ENCODE measurements at regions not wholly inside any gene's neighbourhood (a gene's known extent, or its start where the extent isn't known, plus 50 kb on each side); places are given as distances from the start of the nearest gene placed in this dataset.

DNA sequence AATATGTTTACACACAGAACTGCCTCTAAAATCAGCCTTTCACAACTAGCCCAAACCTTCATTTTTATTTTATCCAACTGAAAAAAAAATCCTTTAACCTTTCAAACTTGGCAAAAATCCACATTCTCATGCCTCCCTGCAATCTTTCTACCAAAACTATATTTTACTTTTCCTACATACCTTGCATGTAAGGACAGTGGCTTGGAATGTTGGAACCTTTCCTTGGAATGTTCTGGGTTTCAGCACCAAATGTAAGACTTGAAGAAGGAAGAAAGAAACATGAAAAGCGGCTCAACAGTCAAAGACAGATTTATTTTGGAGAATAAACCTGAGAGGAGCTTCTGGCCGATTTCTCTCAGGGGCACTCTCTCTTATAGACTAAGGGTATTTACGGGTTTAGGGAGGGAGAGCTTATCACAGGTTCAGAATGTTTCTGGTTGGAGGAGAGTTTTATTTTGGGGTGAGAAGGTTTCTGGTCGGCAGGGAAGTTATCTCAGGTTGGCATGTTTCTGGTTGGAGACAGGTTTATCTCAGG, 79.7 kb downstream of the RRM2 start:
- peak; percentile 59 for DNase-seq

DNA sequence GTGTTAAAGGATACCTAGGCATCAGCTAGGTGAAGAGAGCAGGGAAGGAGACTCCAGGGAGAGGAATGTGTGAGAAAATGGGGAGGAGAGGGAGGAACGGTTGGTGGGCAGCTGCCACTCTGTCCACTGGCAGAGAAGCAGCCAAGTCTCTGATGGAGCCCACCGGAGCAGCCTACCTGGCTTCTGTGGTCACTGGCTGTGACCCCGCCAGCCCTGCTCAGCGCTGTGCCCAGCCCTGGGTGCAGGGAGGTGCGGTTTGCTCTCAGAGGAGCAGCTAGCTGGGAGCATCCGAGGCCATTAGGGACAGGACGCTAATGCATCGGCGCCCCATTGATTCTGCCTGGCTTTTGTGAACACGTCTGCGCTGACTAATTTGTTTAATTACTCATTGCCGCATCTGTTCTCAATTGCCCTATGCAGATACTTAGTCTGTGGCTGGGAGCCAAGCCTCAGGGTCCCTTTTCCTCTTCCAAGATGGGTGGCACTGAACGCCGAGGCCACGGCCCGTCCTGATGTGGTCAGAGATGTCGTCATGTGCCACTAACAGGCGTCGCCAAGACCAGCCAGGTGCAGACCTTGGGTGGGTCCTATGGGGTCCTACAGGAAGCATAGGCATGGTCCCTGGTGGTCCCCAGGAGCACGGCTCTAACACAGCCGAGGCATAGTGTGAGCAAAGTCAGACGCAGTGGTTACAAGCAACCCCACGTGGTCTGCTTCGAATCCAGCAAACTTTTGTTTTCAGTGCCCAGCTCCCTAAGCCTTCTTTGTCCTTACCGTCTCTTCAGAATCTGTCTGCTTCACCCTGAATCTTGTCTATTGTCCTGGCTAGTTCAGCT, 82.0 kb downstream of the RRM2 start:
- peak; percentile 85 for DNase-seq

DNA sequence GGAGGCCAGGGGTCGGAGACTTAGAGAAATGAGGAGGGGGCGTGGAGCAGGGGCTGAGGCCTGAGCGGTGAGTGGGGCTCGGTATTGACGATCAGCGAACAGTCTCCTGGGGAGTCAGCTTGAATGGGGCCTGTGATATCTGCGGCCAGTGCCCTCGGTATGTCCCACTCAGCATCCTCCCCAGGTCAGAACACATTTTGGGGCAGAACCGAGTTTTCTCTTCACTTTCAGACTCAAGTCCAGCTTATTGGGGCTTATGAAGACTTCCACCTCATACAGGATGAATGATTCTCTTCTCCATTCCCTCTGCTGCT, 82.6 kb downstream of the RRM2 start:
- no peak for DNase-seq

DNA sequence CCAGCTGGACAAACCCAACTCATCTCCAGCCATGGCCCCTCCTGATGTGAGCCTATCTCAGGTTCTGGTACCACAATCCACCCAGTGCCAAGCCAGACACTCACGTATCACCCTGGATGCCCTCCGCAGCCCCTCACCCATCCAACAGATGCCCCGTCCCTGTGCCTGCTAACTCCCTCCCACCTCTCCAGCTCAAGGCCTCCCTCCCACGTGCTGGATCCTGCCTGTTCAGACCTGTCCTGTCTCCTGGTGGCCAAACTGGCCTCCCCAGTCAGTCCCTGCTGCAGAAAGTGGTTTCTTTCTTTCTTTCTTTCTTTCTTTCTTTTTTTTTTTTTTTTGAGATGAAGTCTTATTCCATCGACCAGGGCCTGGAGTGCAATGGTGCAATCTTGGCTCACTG, 86.2 kb downstream of the RRM2 start:
- DNase-seq, result no peak

DNA sequence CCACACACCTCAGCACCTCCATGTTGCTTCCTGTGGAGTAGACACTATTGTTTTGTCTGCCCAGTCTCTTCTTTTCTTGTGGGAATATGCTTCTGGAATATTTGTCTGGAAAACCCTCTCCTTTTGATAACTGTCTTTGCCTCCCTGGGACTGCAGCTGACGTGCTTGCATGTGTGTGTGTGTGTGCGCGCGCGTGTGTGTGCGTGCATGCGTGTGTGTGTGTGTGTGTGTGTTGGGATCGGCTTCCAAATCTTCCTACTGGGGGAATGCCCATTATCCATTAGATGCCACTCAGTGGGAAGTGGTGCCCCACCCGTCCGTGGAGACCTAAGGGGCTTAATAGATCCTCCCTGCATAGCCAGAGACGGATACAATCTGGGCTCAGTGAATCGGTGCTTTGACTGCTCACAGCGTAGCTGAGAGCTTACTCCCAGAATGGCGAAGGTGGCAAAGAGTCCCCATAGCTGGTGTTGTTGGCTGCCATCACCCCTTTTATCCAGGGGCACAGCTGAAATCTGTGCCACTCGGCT, 86.9 kb downstream of the RRM2 start:
- no peak for DNase-seq

DNA sequence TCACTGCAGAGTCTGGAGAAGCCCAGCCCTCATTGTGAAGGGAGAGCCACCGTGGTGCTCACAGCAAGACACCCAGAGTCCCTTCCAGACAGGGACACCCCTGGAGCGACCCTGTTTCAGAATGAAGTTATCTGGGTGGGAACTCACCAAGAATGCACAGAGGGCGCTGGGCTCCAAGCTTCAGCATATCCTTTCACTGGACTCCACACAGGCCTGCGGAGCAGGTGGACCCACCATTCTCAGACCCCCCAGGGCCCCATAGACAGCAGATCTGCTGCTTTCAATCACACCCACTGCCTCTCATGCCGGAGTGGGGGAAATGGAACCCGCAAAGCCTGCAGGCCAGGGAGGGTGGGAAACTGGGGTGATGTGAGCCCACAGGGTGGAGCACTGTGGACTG, 87.8 kb downstream of the RRM2 start:
- no peak for DNase-seq

DNA sequence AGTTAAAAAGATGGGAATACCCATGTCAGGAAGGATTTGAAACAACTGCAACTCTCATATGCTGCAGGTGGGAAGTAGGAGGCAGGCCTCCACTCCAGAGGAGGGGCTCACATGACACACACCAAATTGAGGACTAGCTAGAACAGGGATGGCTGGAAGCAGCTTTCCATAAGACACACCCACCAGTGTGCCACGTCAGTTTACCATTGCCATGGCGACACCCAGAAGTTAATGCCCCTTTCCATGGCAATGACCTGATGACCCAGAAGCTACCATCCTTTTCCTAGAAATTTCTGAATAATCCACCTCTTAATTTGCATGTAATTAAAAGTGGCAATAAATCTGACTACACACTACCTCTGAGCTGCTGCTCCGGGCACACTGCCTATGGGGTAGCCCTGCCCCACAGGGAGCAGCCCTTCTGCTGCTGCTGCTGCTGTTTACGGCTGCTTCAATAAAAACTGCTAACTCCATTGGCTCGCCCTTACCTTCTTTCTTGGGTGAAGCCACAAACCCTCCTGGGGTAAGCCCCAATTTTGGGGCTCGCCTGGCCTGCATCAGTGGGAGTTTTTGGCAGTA, 89.4 kb downstream of the RRM2 start:
- no peak for DNase-seq

DNA sequence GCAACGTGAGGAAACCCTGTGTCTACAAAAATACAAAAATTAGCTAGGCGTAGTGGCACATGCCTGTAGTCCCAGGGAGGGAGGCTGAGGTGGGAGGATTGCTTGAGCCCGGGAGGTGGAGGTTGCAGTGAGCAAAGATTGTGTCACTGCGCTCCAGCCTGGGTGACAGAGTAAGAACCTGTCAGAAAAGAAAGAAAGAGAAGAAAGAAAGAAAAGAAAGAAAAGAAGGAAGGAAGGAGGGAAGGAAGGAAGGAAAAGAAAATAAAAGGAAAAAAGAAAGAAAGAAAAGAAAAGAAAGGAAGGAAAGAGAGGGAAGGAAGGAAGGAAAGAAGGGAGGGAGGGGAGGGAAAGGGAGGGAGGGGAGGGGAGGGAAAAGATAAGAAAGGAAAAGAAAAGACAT, 89.9 kb upstream of the HPCAL1 start:
- no peak for DNase-seq

DNA sequence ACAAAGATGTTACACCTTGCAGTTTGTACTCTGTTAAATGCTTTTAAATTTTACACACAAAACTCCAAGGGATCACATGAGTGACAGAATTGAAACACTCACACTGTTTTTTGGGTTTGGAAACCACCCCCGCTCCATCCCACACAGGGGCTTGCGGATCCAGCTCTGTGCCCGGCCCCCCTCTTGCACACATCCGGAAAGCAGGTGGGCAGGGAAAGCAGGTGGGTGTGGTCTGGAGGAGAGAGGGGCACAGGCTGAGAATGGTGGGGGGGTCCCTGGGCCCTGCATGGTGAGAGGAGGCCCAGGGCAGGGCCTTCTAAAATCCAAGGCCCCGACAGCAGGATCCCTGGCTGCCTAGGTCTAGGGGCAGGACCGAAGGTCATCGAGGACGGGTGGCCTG, 88.5 kb upstream of the HPCAL1 start:
- no peak for DNase-seq

DNA sequence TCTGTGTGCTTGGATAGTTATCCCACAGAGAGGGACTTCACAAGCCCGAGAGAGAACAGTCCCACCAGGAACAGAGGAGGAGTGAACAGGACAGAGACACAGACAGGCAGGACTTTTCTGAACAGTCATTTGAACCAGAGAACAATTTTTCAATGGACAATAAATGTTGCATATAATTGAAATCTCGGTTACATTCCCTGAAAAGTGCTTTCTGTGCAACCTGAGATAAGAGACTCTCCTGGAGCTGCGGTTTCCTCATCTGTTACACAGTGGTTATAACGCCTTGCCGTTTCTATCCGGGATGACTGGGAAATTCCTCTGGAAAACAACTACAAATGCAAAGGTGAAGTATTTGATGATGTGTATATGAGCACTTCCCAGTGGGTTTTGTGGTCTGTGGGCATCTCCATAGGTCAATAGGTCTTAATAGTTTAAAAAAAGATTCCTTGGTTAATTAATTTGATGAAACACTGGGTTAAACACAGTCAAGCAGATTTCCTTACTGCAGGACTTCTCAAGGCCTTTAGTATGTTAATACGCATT, 87.2 kb upstream of the HPCAL1 start:
- DNase-seq, result peak; percentile 21

DNA sequence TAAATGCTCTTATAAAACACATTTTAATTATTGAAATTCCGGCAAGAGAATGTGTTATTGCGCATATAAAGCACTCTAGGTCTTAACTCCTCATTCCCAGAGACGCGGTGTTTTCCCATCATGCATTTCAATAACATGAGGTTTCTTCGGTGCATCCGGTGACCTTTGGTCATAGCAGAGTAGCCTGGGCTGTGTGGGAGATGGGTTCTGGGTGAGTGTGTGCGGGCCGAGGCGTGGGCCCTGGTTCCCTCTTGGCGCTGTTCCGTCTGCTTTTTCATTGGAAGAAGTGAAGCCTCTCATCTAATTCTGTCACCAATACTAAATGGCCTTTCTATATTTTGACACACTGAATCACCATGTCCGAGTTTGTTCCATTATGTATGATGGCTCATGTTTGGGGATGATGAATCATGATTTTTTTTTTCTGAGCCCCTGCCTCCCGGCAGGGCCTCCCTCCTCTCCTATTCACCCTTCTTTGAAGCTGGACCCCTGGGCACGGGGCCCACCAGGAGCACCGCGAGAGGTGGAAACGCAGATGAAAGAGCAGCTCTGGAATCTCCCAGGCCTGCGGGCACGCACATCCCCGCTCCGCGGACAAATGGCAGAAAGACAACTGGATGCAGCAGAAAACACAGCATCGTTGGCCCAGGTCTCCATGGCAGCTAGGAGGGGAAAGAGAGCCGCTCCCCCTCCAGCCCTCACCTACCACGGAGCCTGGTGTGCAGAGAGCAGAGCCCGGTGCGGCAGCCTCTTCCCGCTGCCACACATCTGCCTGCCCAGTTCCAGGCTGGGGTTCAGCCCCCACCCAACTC, 85.8 kb upstream of the HPCAL1 start:
- DNase-seq, result no peak

DNA sequence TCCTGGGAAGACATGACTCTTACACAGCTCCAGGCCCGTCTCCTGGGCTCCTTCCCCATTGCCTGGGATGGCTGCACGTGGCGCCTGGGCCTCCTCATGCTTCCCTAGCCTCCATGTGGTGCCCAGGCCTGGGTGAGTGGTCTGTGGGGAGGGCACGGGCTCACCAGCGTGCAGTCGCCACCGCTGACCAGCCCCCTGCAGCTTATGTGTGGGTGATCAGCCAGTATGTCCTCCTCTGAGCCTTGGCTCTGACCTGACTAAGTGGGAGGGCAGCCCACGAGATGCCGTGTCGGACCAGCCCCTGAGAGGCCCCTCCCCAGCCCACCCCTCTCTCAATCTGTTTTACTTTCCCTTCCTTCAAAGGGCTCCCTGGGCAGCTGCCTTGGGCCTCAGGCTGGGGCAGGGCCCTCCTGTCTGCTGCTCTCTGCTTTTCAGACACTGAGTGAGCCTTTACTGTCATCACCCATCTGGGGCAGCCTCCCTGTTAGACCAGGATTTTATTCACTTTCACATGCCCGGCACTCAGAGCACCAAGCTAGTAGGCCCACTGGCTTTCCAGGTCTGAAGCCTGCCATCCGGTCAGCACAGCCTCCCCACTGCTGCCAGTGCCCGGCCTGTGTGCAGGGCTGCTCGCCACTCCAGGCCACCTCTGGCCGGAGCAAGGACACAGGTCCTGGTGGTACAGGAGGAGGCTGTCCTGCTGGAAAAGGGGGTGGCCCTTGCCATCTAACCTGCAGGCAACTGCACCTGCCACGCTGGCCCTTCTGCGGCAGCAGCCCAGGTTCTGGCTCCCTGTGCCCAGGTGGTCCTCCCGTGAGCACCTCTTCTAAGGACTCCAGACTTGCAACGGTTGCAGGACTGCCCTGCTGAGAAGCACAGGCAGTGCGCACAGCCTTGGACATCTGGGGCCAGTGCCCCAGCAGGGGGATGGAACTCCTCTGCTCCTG, 84.9 kb upstream of the HPCAL1 start:
- no peak for DNase-seq

DNA sequence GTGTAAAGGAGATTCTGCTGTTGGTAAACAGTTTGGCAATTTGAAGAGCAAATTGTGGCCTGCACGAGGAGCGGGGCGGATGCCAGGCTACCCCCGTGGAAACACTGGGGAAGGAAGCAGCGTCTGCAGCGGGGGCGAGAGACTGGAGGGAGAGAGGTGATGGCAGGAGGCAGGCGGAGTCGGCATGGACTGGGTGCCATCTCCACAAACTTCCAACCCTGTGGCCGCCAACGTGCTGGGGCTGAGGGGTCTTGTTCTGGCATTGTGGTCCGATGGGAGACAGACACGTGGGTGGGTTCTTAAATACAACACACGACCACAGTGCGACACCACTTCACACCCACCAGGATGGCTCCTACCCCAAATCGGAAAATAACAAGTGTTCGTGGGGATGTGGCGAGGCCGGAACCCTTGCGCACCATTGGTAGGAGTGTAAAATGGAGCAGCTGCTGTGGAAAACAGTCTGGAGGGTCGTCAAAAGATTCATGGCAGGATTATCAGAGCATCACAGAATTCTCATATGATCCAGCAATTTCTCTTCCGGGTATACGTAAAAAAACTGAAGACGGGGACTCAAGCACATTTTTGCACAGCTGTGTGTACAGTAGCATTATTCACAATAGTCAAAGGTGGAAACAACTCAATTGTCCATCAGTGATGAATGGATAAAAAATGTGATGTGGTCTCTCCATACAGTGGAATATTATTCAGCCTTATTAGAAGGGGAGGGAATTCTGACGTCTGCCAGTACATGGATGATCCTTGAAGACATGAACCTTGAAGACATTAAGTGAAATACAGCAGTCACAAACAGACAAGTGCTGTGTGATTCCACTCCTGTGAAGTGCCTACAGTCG, 82.4 kb upstream of the HPCAL1 start:
- no peak for DNase-seq

DNA sequence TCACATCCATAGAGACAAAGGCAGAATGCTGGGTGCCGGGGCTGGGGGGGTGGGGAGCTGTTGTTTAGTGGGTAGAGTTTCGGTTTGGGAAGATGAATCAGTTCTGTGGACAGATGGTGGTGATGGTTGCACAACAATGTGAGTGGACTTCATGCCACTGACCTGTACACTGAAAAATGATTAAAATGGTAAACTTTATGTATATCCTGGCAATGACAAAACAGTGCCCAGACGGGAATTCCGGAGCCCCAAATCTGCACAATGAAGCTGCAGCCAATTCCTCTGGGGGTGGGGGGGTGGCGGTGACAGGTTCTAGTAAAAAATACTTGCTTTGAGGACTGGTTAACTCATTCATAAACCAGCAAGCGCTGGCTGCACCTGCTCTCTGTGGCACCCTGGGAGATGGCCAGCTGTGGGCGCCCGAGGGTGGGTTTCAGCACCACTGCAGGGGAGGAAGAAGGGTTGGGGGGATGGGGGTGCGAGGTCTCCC, 81.8 kb upstream of the HPCAL1 start:
- peak; percentile 18 for DNase-seq

DNA sequence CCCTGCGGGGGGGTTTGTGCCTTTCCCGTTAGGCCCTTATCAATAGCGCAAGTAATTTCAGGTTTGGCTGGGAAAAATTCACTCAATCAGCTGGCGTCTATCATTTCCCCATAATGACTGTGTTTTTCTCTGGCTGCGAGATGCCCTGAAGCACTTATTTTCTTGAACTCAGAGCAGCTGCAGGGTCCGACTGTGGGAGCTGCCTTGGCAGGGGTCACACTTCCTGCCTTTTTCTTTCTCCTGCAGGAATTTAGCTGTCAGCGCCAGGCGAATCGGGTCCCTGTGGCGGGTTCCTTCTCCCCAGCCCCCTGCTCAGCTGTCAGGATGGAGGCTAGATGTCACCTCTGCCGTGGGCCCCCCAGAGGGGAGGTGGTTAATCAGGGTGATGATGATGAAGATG, 81.3 kb upstream of the HPCAL1 start:
- no peak for DNase-seq

DNA sequence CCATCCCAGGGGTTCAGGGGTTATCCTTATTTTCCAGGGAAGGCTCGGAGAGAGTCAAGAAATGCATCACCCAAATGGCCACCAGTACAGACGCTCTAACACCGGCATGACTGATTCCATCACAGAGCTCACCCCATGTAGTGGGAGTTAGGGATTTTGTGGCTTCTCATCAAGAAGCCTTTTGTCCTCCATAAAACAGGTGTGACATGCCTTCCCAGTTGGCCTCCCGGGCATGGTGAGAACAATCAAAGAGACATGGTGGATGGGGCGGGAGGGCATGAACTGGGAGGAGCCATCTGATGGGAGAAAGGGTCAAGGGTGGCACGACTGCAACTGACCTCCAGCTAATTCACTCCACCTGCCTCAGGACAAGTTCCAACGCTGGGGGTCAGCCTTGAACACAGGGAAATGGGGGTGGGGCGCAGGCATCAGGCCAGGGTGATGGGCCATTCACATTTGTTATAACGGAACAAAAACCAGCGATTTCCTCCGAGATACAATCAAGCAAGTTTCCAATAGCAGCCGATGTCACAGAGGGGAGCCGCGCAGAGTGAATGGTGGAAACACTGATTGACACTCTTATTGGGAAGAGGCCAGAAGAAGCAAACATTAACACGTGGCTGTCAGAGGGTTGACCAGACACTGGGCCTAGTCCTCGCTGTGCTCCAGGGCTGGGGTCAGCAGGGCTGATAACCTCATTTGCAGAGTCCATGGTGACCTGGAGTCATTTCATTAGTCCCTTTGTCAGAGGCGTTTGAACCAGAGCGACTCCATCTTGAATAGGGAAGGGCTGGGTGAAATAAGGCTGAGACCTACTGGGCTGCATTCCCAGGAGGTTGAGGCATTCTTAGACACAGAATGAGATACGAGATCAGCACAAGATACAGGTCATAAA, 80.5 kb upstream of the HPCAL1 start:
- DNase-seq, result no peak

DNA sequence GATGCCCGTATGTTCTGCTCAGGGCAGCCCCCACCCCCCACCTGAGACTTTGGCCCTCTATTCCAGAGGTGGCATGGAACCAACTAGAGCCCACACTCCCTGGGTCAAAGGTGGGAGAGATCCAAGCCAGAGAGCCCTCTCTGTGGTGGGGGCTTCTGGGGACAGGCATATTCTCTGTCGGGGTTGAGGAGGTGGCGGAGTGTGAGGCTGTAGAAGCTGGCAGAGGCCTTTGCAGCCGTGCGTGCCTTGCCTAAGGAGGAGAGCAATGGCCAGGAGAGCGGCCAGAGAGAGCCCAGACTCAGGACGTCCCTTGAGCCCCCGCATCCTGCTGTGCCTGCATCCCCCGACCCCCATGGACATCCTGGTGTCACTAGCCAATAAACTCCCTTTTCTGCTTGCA, 79.2 kb upstream of the HPCAL1 start:
- no peak for DNase-seq

DNA sequence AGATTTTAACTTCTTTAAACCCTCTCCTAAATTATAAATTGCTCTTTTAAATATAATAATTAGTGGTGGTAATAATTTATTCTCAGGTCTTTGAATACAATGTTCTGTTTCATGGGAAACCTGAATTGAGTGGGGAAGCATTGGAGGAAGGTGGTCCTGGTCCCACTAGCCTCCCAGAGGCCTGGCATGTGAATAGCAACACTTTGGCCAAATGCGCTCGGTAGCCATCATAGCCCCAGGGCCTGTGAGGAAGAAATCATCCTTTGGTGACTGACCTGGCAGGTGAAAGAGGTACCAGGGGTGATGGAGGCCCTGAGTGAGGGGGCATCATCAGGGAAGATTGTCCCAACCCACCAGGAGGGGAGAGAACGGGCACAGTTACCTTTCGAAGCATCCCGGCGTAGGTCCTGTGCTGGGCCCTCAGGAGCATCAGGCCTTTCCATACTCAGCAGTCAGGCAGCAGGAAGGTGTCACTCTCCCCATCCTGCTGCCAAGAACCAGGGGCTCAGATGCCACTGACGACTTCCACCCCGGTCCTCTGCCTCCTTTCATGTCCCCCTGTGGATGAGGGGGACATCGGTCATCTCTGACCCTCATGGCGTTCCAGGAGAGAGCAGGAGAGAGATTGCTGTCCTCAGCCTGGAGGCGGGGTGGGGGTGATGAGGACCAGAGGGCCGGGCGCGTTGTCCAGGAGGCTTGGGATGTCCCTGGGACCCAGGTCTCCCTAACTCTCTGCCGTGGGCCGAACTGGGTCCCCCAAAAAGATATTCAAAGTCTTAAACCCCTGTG, 78.6 kb upstream of the HPCAL1 start:
- no peak for DNase-seq

DNA sequence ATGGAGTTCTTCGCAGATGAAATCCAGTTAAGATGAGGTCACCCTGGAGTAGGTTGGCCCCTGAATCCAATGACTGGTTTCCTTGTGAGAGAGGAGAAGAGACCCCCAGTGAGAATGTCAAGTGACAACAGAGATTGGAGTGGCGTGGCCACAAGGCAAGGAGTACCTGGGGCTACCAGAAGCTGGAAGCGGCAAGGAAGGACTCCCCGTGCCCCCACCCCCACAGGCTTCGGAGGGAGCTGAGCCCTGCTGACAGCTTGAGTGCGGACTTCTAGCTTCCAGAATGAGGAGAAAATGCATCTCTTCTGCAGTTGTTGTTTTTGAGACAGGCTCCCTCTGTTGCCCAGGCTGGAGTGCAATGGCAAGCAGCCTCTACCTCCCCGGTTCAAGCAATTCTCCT, 78.0 kb upstream of the HPCAL1 start:
- DNase-seq, result no peak
